ENCODE measurements at regions not wholly inside any gene's neighbourhood (a gene's known extent, or its start where the extent isn't known, plus 50 kb on each side); places are given as distances from the start of the nearest gene placed in this dataset.

DNA sequence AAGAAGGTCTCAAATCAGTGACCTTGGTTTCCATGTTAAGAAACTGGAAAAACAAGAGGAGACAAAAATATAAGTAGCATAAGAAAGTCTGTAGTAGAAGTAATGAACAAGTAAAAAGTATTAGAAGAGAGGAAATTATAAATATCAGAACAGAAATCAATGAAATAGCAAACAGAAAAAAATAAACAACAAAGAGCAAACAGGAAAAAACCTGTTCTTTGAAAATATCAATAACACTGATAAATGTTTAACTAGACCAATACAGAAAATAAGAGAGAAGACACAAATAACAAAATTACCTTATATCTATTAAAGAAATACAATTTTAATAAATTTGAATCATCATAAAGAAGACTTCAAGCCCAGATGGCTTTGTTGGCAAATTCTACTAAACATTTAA, 113.3 kb downstream of the MAIP1 start:
- H3K36me3 Mint-ChIP-seq (ENCODE audit: low read depth): no peaks in the 10 kb centered on the region
- no peak for TF ChIP-seq CTCF (IDR thresholded peaks at IDR 0.05; ENCODE audit: unreplicated experiment in 3 of 3)

GRCh38 chr2:200077210-200077650, 121.8 kb downstream of the MAIP1 start:
- TF ChIP-seq CTCF (IDR thresholded peaks at IDR 0.05; ENCODE audit: unreplicated experiment in 3 of 3): no peak
- Mint-ChIP-seq H3K27me3 (ENCODE audit: low read depth) (no peaks in the 10 kb centered on the region), H3K9me3 (no peaks in the 10 kb centered on the region)

More for the DNA sequence above, 113.3 kb downstream of the MAIP1 start:
- no peaks in the 10 kb centered on the region for H3K27me3 Mint-ChIP-seq (ENCODE audit: low read depth)
- H3K9me3 Mint-ChIP-seq: peaks cover 16% of the 10 kb centered on the region
- no peak overlapping the region for H3K27ac Mint-ChIP-seq
- H3K4me1 Mint-ChIP-seq: peaks cover 24% of the 10 kb centered on the region
- H3K4me3 Mint-ChIP-seq: no peak overlapping the region

DNA sequence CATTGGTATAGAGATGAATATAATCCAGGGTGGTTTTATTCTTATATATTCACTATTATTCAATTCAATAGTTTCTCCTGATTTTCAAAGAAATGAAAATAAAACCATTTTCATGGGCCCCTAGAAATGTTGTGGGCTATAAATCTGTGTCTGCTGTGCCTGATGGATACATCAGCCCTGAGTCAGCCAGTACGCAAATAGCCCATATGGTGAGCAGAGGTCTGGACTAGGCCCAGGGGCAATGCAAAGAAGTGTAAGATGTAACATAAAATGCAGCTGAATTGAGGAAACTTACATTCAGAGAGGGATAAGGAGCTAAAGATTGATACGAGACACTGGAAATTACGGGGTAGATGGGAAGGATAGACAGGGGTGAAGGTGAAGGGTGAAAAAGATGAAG, 122.5 kb downstream of the MAIP1 start:
- Mint-ChIP-seq H3K4me3 (no peak overlapping the region), H3K27me3 (ENCODE audit: low read depth) (no peaks in the 10 kb centered on the region), H3K4me1 (peaks cover 50% of the 10 kb centered on the region), H3K9me3 (no peaks in the 10 kb centered on the region), H3K27ac (peak overlapping the region; percentile 3 to 67 (median 34)), H3K36me3 (ENCODE audit: low read depth) (no peaks in the 10 kb centered on the region)
- TF ChIP-seq CTCF (IDR thresholded peaks at IDR 0.05; ENCODE audit: unreplicated experiment in 3 of 3): no peak

More at GRCh38 chr2:200077210-200077650, 121.8 kb downstream of the MAIP1 start:
- no peak overlapping the region for H3K4me3 Mint-ChIP-seq
- H3K36me3 Mint-ChIP-seq (ENCODE audit: low read depth): no peaks in the 10 kb centered on the region
- H3K4me1 Mint-ChIP-seq: peaks cover 44% of the 10 kb centered on the region
- peak overlapping the region; percentile 34 to 98 (median 95) for H3K27ac Mint-ChIP-seq

GRCh38 chr2:200079356-200079755, 124.0 kb downstream of the MAIP1 start:
- no peaks in the 10 kb centered on the region for H3K36me3 Mint-ChIP-seq (ENCODE audit: low read depth)
- no peaks in the 10 kb centered on the region for H3K27me3 Mint-ChIP-seq (ENCODE audit: low read depth)
- H3K4me1 Mint-ChIP-seq: peaks cover 52% of the 10 kb centered on the region
- H3K9me3 Mint-ChIP-seq: no peaks in the 10 kb centered on the region
- no peak for TF ChIP-seq CTCF (IDR thresholded peaks at IDR 0.05; ENCODE audit: unreplicated experiment in 3 of 3)
- H3K27ac Mint-ChIP-seq: peak overlapping the region in 1 of 3 experiments; percentile 53
- no peak overlapping the region for H3K4me3 Mint-ChIP-seq

GRCh38 chr2:200081236-200081635, 125.9 kb downstream of the MAIP1 start:
- Mint-ChIP-seq H3K9me3 (no peaks in the 10 kb centered on the region), H3K4me3 (no peak overlapping the region), H3K4me1 (peaks cover 49% of the 10 kb centered on the region), H3K27me3 (ENCODE audit: low read depth) (no peaks in the 10 kb centered on the region), H3K36me3 (ENCODE audit: low read depth) (no peaks in the 10 kb centered on the region), H3K27ac (peak overlapping the region; percentile 91 to 97 (median 92))
- no peak for TF ChIP-seq CTCF (IDR thresholded peaks at IDR 0.05; ENCODE audit: unreplicated experiment in 3 of 3)

DNA sequence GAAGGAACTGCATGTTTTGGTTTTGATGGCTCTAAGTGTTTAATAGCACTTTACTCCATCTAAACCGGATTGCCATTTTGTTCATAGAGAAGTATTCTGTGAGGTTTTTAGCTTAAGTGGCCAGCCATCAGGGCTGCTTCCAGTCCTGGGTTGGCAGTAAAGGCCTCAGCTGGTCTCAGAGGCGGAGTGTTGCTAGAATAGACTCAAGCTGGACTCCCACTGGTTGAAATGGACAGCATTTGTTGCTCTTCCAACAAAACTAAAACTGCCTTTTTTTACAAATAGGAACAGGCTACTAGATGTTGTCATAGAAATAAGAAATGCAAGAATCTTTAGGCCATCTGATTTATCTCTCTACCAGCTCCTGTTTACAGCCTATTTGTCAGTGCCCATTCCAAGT, 126.4 kb downstream of the MAIP1 start:
- Mint-ChIP-seq H3K27me3 (ENCODE audit: low read depth) (no peaks in the 10 kb centered on the region), H3K4me1 (peaks cover 44% of the 10 kb centered on the region), H3K27ac (peak overlapping the region; percentile 91 to 97 (median 92)), H3K36me3 (ENCODE audit: low read depth) (no peaks in the 10 kb centered on the region), H3K4me3 (no peak overlapping the region), H3K9me3 (no peaks in the 10 kb centered on the region)
- no peak for TF ChIP-seq CTCF (IDR thresholded peaks at IDR 0.05; ENCODE audit: unreplicated experiment in 3 of 3)

Measured in nephron (organoid).